ENCODE measurements at regions not wholly inside any gene's neighbourhood (a gene's known extent, or its start where the extent isn't known, plus 50 kb on each side); places are given as distances from the start of the nearest gene placed in this dataset.

GRCh38 chr13:50268500-50268899 is 253.3 kb downstream of the KCNRG start:
- in situ Hi-C loops (cut with MboI): no loop called here
- no peak for TF ChIP-seq EZH2phosphoT487 (IDR thresholded peaks at IDR 0.05; ENCODE audit: insufficient read depth, low read depth)
- TF ChIP-seq EZH2 (IDR thresholded peaks at IDR 0.05; ENCODE audit: insufficient read depth, poor library complexity, severe bottlenecking): no peak
- H3K4me3 ChIP-seq: no peak overlapping the region

GRCh38 chr13:50274181-50274580 is 258.9 kb downstream of the KCNRG start:
- H4K20me1 ChIP-seq (ENCODE audit: insufficient read depth): no peaks in the 10 kb centered on the region
- H3K36me3 ChIP-seq (ENCODE audit: low read depth): no peaks in the 10 kb centered on the region
- H3K27me3 ChIP-seq (replicated peaks; ENCODE audit: insufficient read depth): no peaks in the 10 kb centered on the region
- peaks cover 9% of the 10 kb centered on the region; the same call in 1 of the 2 replicates for H3K4me1 ChIP-seq (ENCODE audit: insufficient read depth)
- in situ Hi-C loops (cut with MboI): no loop called here
- DNase-seq: no peak
- 87 to 88% methylated on average over 1 of the region's 1 CpG for WGBS, 2 experiments (ENCODE audit: low coverage in 1 of 2, low lambda C conversion rate in 2 of 2, missing lambda C conversion rate in 2 of 2)
- H3K79me2 ChIP-seq (ENCODE audit: insufficient read depth): no peaks in the 10 kb centered on the region
- no peak overlapping the region for H3K9ac ChIP-seq
- H3K4me2 ChIP-seq (ENCODE audit: unreplicated experiment): no peak overlapping the region
- no peak overlapping the region for H3K27ac ChIP-seq
- no peak overlapping the region for H3K4me3 ChIP-seq
- no peaks in the 10 kb centered on the region for H3F3A ChIP-seq (ENCODE audit: insufficient read depth)
- no peaks in the 10 kb centered on the region for H3K9me2 ChIP-seq (ENCODE audit: insufficient read depth)
- TF ChIP-seq EZH2 (IDR thresholded peaks at IDR 0.05; ENCODE audit: insufficient read depth, poor library complexity, severe bottlenecking) (no peak), EZH2phosphoT487 (IDR thresholded peaks at IDR 0.05; ENCODE audit: insufficient read depth, low read depth) (no peak)
- H3K9me3 ChIP-seq (ENCODE audit: low read depth): no peaks in the 10 kb centered on the region
- no peak overlapping the region for H2AFZ ChIP-seq

More at GRCh38 chr13:50268500-50268899, 253.3 kb downstream of the KCNRG start:
- H3K27me3 ChIP-seq (replicated peaks; ENCODE audit: insufficient read depth): no peaks in the 10 kb centered on the region
- peaks cover 9% of the 10 kb centered on the region; the same call in 1 of the 2 replicates for H3K4me1 ChIP-seq (ENCODE audit: insufficient read depth)
- H3K27ac ChIP-seq: no peak overlapping the region
- H4K20me1 ChIP-seq (ENCODE audit: insufficient read depth): no peaks in the 10 kb centered on the region
- H3K9ac ChIP-seq: no peak overlapping the region
- no peaks in the 10 kb centered on the region for H3K9me2 ChIP-seq (ENCODE audit: insufficient read depth)
- no peaks in the 10 kb centered on the region for H3K36me3 ChIP-seq (ENCODE audit: low read depth)
- no peak overlapping the region for H2AFZ ChIP-seq
- WGBS, 2 experiments (ENCODE audit: low coverage in 1 of 2, low lambda C conversion rate in 2 of 2, missing lambda C conversion rate in 2 of 2): 6 to 7% methylated on average over 2 of the region's 2 CpGs
- no peaks in the 10 kb centered on the region for H3K79me2 ChIP-seq (ENCODE audit: insufficient read depth)
- H3F3A ChIP-seq (ENCODE audit: insufficient read depth): no peaks in the 10 kb centered on the region
- H3K4me2 ChIP-seq (ENCODE audit: unreplicated experiment): no peak overlapping the region
- DNase-seq: peak; percentile 23
- no peaks in the 10 kb centered on the region for H3K9me3 ChIP-seq (ENCODE audit: low read depth)

DNA sequence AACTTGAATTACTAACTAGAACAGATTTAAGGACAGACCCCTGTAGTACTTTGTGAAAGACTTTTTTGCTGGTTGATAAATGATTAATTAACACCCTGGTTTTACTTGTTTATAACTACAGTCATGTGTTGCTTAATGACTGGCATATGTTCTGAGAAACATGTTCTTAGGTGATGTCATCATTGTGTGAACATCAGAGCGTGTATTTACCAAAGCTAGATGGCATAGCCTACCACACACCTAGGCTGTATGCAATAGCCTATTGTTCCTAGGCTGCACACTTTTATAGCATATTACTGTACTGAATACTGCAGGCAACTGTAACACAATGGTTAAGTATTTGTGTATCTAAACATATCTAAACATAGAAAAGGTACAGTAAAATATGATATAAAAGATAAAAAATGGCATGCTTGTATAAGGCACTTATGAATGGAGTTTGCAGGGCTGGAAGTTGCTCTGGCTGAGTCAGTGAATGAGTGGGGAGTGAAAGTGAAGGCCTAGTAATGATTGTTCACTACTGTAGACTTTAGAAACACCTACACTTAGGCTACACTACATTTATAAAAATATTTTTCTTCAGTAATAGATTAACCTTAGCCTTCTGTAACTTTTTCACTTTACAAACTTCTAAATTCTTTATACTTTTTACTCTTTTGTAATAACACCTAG is 260.3 kb downstream of the KCNRG start:
- Histone ChIP-seq H3K9me2 (ENCODE audit: insufficient read depth) (no peaks in the 10 kb centered on the region), H3K4me2 (ENCODE audit: unreplicated experiment) (no peak overlapping the region), H3F3A (ENCODE audit: insufficient read depth) (no peaks in the 10 kb centered on the region), H3K4me1 (ENCODE audit: insufficient read depth) (no peaks in the 10 kb centered on the region), H3K9ac (no peak overlapping the region), H3K4me3 (no peak overlapping the region), H3K27me3 (replicated peaks; ENCODE audit: insufficient read depth) (no peaks in the 10 kb centered on the region; the same call in 1 of the 2 replicates), H3K9me3 (ENCODE audit: low read depth) (no peaks in the 10 kb centered on the region), H3K27ac (no peak overlapping the region), H4K20me1 (ENCODE audit: insufficient read depth) (no peaks in the 10 kb centered on the region), H3K79me2 (ENCODE audit: insufficient read depth) (no peaks in the 10 kb centered on the region), H2AFZ (no peak overlapping the region), H3K36me3 (ENCODE audit: low read depth) (no peaks in the 10 kb centered on the region)
- WGBS, 2 experiments (ENCODE audit: low coverage in 1 of 2, low lambda C conversion rate in 2 of 2, missing lambda C conversion rate in 2 of 2): 57 to 59% methylated on average over 1 of the region's 1 CpG
- DNase-seq: peak; percentile 21
- in situ Hi-C loops (cut with MboI): no loop called here
- TF ChIP-seq EZH2phosphoT487 (IDR thresholded peaks at IDR 0.05; ENCODE audit: insufficient read depth, low read depth) (no peak), EZH2 (IDR thresholded peaks at IDR 0.05; ENCODE audit: insufficient read depth, poor library complexity, severe bottlenecking) (no peak)

- Histone ChIP-seq H3K9me3 (ENCODE audit: low read depth) (peaks cover 4% of the 10 kb centered on the region), H3K9ac (no peak overlapping the region), H3K36me3 (ENCODE audit: low read depth) (no peaks in the 10 kb centered on the region), H3F3A (ENCODE audit: insufficient read depth) (no peaks in the 10 kb centered on the region), H3K4me1 (ENCODE audit: insufficient read depth) (no peaks in the 10 kb centered on the region), H3K27me3 (replicated peaks; ENCODE audit: insufficient read depth) (no peaks in the 10 kb centered on the region; the same call in 1 of the 2 replicates), H3K27ac (no peak overlapping the region), H2AFZ (no peak overlapping the region), H3K9me2 (ENCODE audit: insufficient read depth) (no peaks in the 10 kb centered on the region), H4K20me1 (ENCODE audit: insufficient read depth) (no peaks in the 10 kb centered on the region), H3K79me2 (ENCODE audit: insufficient read depth) (no peaks in the 10 kb centered on the region), H3K4me3 (no peak overlapping the region), H3K4me2 (ENCODE audit: unreplicated experiment) (no peak overlapping the region)
- in situ Hi-C loops (cut with MboI): no loop called here
- 77 to 87% methylated on average over 2 of the region's 2 CpGs for WGBS, 2 experiments (ENCODE audit: low coverage in 1 of 2, low lambda C conversion rate in 2 of 2, missing lambda C conversion rate in 2 of 2)
- DNase-seq: no peak
- TF ChIP-seq EZH2 (IDR thresholded peaks at IDR 0.05; ENCODE audit: insufficient read depth, poor library complexity, severe bottlenecking): no peak
- no peak for TF ChIP-seq EZH2phosphoT487 (IDR thresholded peaks at IDR 0.05; ENCODE audit: insufficient read depth, low read depth)
Measured at GRCh38 chr13:50276550-50276949, 261.3 kb downstream of the KCNRG start.

Data from GM23248 (cell line).